RCC 7860 (cell line): ENCODE measurements at regions not wholly inside any gene's neighbourhood (a gene's known extent, or its start where the extent isn't known, plus 50 kb on each side); places are given as distances from the start of the nearest gene placed in this dataset.
"Not testable (repeated sequence)": the region's sequence is repeated elsewhere in the genome, so short reads cannot be mapped to it uniquely, and the experiment has no call there.

ENCODE experiments used
- DNase-seq: peaks from one replicate; pipeline ENCODE4 v3.0.0-alpha.2; 2015; ENCODE audit warnings: low spot score
- FAIRE-seq: peaks from 2 replicates; lab custom pipeline; 2012; peaks lifted over from hg19 to GRCh38; lab: Jason Lieb, UNC

DNA sequence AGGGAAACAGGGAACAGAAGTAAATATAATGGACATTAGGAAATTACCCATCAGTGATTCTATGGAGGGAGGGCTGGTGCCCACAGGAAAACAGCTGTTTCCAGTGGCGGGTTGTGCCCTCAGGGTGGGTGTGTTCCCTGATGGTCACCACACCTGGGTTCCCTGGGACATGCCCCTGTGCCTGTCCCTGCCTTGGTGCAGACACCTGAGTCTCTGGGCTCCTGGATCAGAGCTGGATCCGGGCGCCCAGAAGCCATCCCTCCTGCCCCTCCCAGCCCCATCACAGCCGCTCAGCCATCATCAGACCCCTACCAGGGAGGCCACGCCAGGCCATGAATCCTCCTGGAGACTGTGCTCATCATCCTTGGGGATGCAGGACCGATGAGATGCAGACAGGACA is 307.2 kb upstream of the SFSWAP start:
- DNase-seq: no peak
- FAIRE-seq: no peak

- DNase-seq (no peak), FAIRE-seq (no peak)
Observed at GRCh38 chr12:131404705-131405104, 306.2 kb upstream of the SFSWAP start.

GRCh38 chr12:131407221-131408035 is 303.5 kb upstream of the SFSWAP start:
- no peak for FAIRE-seq
- DNase-seq: no peak

DNA sequence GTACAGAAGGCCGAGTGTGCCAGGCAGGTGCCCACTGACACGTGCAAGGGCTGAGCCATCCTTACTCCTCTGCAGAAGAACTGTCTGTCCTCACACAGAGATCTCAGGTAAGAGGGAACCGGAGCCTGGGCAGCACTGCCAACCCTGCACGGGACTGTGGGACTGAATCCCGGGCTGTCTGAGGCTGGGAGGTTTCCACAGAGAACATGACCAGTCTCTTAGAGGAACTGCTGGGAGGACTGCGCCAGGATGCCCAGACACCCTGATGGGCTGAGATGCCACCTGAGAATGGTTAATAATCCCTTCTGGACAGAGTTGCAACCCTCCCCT is 302.9 kb upstream of the SFSWAP start:
- FAIRE-seq: no peak
- no peak for DNase-seq

GRCh38 chr12:131408484-131408883 is 302.4 kb upstream of the SFSWAP start:
- FAIRE-seq: no peak
- DNase-seq: no peak

DNA sequence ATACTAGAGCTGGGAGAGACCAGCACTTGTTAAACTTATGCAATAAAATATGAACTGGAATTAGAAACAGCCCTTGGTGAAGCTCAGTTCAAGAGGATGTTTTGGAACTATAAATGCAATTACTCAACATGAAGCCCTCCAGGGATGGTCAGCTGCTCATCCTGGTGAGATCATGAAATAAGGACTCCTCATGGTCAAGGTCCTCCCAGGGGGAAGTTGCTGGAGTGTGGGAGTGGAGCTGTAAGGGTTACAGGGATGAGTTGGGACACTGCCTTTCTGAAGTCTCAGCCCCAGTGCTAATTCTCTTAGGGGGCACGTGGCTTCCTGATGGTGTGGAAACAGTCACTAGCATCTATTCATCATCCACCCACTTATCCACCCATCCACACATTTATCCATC is 301.7 kb upstream of the SFSWAP start:
- no peak for DNase-seq
- no peak for FAIRE-seq

DNA sequence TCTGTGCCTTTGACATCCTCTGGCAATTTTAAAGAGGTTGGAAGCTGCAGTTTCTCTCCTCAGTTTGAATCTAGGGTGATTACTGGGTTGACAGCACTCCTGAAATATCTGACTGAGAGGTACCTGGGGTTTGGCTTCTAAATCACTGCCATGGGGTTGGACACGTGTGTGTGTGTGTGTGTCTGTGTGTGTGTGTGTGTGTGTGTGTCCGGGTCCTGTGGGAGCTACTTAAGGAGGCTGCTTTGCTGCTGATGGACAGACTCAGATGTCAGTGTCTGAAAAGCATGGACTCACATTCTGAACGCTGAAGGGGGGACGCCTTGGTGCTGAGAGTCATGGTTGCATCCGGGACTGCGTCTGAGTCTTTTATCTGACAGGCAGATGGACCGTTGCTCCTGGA is 299.1 kb upstream of the SFSWAP start:
- FAIRE-seq, DNase-seq: not testable (repeated sequence)

- no peak for FAIRE-seq
- DNase-seq: no peak
Observed at GRCh38 chr12:131413006-131413405, 297.9 kb upstream of the SFSWAP start.

GRCh38 chr12:131413471-131413870 is 297.4 kb upstream of the SFSWAP start:
- DNase-seq (no peak), FAIRE-seq (no peak)

GRCh38 chr12:131414155-131414922 is 296.6 kb upstream of the SFSWAP start:
- not testable (repeated sequence) for DNase-seq, FAIRE-seq

- DNase-seq: no peak
- FAIRE-seq: no peak
Observed at GRCh38 chr12:131415781-131416180, 295.1 kb upstream of the SFSWAP start.

DNA sequence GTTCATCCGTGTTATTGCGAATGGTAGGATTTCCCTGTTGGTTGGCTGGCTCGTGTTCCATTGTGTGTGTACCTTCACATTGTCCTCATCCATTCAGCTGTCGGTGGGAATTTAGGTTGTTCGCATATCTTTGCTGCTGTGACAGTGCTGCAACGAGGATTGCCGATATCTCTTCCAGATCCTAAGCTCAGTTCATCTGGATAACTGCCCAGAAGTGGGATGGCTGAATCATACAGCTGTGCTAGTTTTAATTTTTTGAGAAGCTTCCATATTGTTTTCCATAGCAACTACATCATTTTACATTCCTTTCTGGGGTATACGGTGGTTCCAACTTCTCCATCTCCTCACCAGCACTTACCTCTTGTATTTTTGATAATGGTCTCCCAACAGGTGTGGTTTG is 292.8 kb upstream of the SFSWAP start:
- DNase-seq (no peak), FAIRE-seq (no peak)

GRCh38 chr12:131418884-131419283 is 292.0 kb upstream of the SFSWAP start:
- FAIRE-seq (no peak), DNase-seq (no peak)

- no peak for DNase-seq
- no peak for FAIRE-seq
Observed at GRCh38 chr12:131420867-131421447, 289.9 kb upstream of the SFSWAP start.

DNA sequence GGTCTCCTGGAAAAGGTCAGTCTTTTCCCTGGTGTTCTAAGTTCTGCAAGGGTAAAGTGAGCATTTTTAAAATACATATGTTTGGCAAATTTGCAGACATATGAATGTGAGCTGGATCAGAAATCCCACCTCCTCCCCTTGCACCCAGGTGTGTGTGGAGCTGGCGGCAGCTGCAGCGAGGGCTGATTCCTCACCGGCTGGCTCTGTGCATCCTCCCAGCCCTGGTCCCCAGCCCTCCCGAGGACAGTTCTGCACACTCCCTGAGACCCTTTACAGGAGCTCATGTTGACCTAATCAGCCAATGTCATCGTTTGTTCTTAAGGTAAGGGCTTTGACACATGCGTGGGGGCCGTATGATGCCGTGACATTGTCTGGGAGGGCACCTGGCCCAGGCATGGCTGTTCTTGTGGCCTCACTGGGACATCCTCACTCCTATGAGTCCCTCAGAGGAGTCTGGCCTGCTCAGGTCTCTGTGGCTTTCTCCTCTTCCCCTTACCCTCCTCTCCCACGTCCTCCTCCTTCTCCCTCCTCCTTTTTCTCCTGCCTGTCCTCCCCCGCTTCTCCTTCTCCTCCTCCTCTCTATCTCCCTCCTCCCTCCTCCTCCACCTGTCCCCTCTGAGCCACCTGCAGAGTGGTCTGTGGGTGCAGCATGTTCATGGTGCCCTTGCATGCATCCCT is 289.2 kb upstream of the SFSWAP start:
- DNase-seq (no peak), FAIRE-seq (no peak)

GRCh38 chr12:131422187-131422520 is 288.7 kb upstream of the SFSWAP start:
- no peak for FAIRE-seq

DNA sequence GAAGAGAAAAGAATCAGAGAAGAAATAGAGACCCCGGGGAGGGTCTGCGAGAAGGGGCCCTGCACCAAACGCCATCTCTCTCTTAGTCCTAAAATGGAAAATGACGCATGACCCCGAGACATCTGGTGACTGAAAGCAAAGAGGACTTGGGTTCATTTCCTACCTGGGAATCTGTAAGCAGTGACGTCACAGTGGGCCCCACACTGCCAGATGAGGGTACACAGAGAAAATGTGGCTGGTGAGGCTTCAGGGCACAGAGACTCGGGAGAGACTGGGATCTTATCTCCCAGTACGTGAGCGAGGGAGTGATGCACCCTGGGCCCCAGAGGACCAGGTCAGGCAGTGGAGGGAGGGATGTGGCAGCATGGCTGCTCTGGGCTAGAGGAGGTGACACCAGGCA is 288.1 kb upstream of the SFSWAP start:
- DNase-seq (no peak), FAIRE-seq (no peak)

More at GRCh38 chr12:131422187-131422520, 288.7 kb upstream of the SFSWAP start:
- no peak for DNase-seq

DNA sequence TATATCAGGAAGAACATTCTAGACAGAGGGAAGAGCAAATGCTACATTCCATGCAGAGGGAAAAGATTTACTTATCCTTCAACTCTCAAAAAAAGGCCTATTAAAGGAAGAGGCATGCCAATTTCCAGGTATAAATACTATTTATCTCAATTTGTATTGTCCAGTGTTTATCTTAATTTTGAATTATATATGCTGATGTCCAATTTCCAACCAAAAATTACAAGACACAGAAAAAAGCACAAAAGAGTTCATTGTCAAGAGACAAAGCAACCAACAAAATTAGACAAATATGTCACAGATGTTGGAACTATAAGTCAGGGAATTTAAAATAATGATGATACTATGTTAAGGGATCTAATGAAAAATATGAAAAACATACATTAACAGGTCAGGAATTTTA is 286.6 kb upstream of the SFSWAP start:
- DNase-seq: no peak
- FAIRE-seq: no peak

GRCh38 chr12:131425112-131426075 is 285.5 kb upstream of the SFSWAP start:
- FAIRE-seq (no peak), DNase-seq (no peak)

DNA sequence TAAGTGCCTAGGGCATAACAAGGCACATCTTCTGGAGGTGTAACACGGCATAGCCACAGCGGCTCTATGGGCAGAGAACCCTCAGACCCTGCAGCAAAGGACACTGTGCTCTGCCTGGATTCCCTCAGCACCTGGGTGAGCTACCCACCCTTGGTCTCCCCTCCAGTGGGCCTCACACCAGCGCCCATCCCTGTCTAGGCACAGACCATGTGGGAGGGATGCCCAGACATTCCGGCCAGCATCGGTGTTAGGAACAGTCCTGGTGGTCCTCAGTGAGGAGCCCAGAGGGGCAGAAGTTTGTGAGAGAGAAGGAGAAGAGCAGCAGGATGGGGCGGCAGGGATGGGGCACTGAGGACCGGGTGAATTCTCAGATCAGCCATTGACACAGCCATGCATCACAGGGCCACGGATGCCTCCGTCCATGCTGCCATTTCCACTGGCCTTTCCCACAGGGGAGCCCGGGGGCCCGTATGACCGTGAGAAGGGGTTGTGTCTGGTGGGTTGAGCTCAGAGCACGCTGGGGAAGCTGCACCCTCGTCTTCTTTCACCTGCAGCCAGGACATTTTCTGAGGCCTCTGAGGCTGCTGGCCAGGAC is 282.7 kb upstream of the SFSWAP start:
- FAIRE-seq (no peak), DNase-seq (no peak)
